UCSD-AML1 (cell line): ENCODE measurements at regions not wholly inside any gene's neighbourhood (a gene's known extent, or its start where the extent isn't known, plus 50 kb on each side); places are given as distances from the start of the nearest gene placed in this dataset.

ENCODE experiments used
- DNase-seq: peaks from one replicate; lab custom pipeline; 2025; ENCODE audit not compliant: unreplicated experiment; lab: John Stamatoyannopoulos, UW

- peak; percentile 13 for DNase-seq
Measured at GRCh38 chr7:25619963-25620799, 391.9 kb upstream of the NPVF start.

GRCh38 chr7:25621993-25622392, 393.7 kb upstream of the NPVF start:
- DNase-seq = no peak

GRCh38 chr7:25622695-25623094, 394.4 kb upstream of the NPVF start:
- DNase-seq = no peak

DNA sequence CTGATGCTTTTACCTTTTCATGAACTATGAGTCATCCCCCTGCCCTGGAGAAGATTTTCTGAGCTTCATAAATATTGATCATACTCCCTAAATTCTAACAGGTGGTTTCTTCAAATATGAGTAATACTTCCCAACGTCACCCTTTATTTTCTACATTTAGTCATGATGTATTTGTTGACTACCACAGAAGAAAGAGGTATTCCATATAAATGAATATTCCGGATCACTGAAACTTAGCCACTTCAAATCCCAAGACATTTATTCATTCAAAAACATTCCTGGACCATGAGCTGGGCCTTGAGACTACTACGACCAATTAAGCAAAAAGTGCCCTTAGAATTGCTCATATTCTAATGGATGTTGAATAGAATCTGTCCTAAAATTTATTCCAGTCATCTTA, 395.8 kb upstream of the NPVF start:
- DNase-seq = no peak

- DNase-seq = no peak
Measured at GRCh38 chr7:25624833-25625232, 396.5 kb upstream of the NPVF start.

- DNase-seq = no peak
Measured at GRCh38 chr7:25625306-25625992, 397.2 kb upstream of the NPVF start.

DNA sequence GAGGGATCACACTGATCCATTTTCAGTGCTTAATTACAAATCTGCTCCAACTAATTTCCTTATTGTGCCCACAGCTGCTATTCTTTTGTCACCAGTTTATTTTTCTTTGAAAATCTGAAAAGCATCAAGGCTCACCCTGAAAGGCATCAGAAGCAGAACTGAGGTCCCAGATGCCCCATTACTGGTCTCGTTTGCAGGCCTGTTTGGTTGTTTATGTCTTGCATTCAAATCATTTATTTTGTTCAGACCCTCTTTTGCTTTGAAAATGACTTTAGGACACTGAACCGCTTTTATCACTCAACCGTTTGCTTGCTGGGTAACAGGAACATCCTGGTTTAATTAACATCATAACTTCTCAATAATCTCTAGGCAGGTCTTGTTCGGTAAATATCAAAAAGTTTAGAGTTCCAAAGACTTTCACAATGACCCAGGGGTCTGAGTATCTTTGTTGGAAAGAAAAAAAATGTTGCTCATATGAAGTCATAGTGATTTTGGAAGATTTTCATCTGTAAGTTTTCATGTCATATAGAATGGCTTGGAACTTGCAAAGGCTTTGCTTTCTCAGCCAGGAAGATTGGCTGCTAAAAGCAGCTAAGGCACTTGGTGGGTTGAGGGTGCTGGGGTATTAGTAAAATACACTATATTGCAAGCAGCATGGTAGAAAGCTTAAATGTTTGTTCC, 398.3 kb upstream of the NPVF start:
- DNase-seq = no peak

DNA sequence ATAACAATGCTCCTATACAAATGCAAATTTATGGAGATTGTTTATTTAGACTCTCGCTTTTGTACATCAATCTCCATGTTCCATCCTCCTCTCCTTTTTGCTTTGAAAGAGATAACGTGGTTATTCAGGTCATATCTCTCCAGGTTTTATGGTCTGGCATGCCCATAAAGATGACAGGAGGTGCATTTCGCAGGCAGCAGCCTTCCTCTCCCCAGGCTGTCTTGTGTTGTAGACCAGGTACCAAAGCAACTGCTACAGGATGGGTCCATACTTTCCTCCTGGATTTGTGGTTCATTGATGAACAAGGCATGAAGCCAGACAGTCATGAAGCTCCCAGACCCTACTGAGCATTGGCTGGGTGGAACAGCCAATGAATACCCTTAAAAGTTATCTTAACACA, 400.2 kb upstream of the NPVF start:
- no peak for DNase-seq

- no peak for DNase-seq
Measured at GRCh38 chr7:25632616-25633015, 404.3 kb upstream of the NPVF start.

DNA sequence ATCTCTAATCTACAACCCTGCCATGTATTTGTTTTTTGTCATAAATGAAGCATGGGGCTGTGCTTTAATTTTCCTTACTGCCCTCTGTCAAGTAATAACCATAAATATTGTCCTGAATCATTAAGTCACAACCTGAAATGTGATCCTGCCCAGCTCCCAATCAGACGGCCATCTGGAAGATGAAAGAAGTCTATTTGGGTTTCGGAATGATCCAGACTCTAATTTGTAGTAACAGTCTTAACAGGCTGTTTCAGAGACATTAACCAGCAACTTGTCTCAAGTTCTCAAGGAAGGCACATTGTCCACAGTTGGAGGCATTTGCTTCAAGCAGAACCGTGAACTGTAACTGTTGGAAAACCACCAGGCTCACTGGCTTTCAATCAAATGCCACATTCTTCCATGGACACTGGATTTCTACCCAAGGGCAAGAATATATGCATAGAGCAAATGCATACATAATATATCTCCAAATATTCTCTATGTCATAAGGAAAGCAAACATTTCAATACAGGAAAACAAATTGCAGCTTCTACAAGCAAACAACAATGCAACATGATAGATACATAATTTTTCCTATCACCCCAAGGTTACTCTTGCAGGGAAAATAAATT, 405.2 kb upstream of the NPVF start:
- DNase-seq = no peak

DNA sequence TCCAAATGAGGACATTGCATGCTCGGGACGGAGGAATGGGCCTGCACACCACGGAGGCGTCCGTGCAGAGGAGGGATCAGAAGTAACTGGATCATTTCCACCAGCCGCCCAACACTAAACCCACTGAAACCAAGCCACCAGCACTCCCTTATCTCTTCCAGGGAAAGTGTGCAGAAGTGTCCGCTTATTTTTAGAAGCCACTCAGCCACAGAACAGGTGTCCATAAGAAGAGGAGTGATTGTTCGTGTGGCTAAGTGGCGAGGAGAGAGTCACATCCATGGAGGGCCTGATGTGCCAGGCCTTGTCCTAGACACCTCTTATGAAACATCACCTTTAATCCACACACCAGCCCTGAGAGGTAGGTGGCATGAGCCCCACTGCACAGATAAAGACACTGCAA, 407.9 kb upstream of the NPVF start:
- no peak for DNase-seq

- no peak for DNase-seq
Measured at GRCh38 chr7:25636871-25637283, 408.6 kb upstream of the NPVF start.

DNA sequence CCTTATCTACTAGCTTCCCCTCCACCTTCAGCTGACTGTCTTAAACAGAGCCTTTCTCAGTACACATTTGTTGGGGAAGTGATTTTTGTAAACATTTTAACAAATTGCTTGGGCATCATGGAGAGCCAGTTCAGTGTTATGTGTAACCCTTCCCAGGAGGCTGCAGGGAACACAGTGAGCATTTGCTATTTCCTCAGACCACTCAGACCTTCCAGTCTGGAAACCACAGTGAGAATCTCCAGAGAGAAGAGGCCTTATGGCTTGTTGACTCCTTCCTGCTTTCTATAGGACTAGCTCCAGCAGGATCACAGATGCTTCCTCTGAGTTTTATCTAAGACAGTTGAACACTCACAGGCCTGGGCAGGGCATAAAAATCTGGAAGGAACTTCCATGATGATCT, 409.8 kb upstream of the NPVF start:
- DNase-seq = no peak

DNA sequence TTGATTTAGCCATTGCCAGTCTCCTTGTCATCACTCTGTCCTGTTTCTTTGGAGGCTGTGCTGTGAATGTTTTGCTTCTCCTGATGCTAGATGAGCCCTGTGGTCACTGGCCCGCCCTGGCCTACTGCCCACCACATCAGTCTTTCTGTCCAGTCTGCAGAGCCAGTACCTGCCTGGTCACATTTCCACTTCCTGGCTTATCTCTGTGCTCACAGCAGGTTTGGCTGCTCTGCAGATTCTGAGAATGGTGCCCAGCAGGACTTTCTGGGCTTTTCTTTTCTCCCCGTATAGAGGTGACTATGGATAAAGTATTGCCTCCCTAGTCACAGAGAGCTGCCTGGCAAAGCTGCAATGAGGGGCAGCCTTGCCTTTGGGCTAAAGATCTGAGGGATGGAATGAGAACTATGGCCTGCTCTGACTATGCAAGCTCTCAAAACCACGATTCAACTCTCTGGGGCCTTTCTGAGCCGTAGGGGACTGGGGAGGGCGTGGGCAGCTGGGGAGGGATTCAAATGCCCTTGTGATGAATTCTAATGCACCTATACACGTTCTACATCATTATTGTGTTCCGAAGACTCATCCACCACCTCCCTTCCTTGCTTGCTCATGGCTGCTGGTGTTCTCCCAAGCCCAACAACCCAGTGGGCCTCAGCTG, 410.4 kb upstream of the NPVF start:
- DNase-seq = no peak

GRCh38 chr7:25642849-25643248, 414.6 kb upstream of the NPVF start:
- no peak for DNase-seq

GRCh38 chr7:25643286-25643685, 415.0 kb upstream of the NPVF start:
- no peak for DNase-seq

- DNase-seq = no peak
Measured at GRCh38 chr7:25643770-25644394, 415.6 kb upstream of the NPVF start.

- no peak for DNase-seq
Measured at GRCh38 chr7:25646726-25647413, 418.6 kb upstream of the NPVF start.

- DNase-seq = no peak
Measured at GRCh38 chr7:25647872-25648271, 419.6 kb upstream of the NPVF start.

DNA sequence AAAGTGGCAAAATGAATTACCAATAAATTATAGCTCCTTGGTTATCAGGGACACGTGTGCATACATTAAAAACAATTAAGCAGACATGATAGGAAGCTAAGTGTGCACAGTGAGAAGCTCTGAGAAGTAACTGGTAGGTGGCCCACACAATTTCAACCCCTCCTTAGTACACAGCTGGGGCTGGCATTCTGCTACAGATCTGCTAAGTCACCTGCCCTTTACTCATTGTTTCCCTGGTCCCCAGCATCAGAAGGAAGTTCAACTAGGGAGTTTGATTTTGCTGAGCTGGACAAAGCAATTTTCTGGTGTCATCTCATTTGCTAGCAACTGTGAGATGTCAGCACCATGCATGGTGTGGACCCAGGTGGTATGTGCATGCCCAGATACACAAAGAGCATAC, 424.1 kb upstream of the NPVF start:
- DNase-seq = no peak
